ENCODE measurements at regions not wholly inside any gene's neighbourhood (a gene's known extent, or its start where the extent isn't known, plus 50 kb on each side); places are given as distances from the start of the nearest gene placed in this dataset.

GRCh38 chr4:131098976-131099375 lies 2003.0 kb downstream of the C4orf33 start:
- TF ChIP-seq EP300 (IDR thresholded peaks at IDR 0.05) (no peak), CTCF (IDR thresholded peaks at IDR 0.05) (no peak), POLR2AphosphoS5 (IDR thresholded peaks at IDR 0.05) (no peak), POLR2A (IDR thresholded peaks at IDR 0.05; ENCODE audit: low read depth) (no peak)
